Panc1 (cell line): ENCODE measurements at regions not wholly inside any gene's neighbourhood (a gene's known extent, or its start where the extent isn't known, plus 50 kb on each side); places are given as distances from the start of the nearest gene placed in this dataset.

ENCODE experiments used
- ATAC-seq: fragments of 200-7000 bp; cut with Tn5 transposase; 2 replicates; pipeline ENCODE4 v1.9.1; 2020; ENCODE audit warnings: mild to moderate bottlenecking, moderate library complexity
- BruUV-seq: library from RNA; stranded (reverse); fragments of 400-500 nt; replicated peaks from 2 replicates; lab custom pipeline; 2021; lab: Mats Ljungman, UMichigan
- CTCF ChIA-PET: fragments of 300-600 bp; sonication (Branson Sonifier 250); formaldehyde crosslinking; loops from one replicate; lab custom pipeline; 2022; ENCODE audit warnings: antibody characterized with exemption; lab: Charles Lee
- POLR2A ChIA-PET: fragments of 300-600 bp; sonication (Branson Sonifier 250); formaldehyde crosslinking; loops from one replicate; lab custom pipeline; 2022; ENCODE audit warnings: antibody characterized with exemption; lab: Charles Lee
- DNase-seq: peaks from one replicate; pipeline ENCODE4 v3.0.0-alpha.2; 2010; ENCODE audit warnings: low read depth, low spot score
- H3K27ac ChIP-seq: 2 replicates; pipeline ENCODE4 v1.5.1; 2011; ENCODE audit warnings: mild to moderate bottlenecking, low read length, inconsistent platforms
- H3K27me3 ChIP-seq: fragments of 200-500 bp; sonication (Bioruptor generic); 2 replicates; pipeline ENCODE4 v1.6.0; 2014; ENCODE audit warnings: low read length, inconsistent platforms; ENCODE audit not compliant: control insufficient read depth, insufficient read depth
- H3K36me3 ChIP-seq: fragments of 200-500 bp; sonication (Bioruptor generic); 2 replicates; pipeline ENCODE4 v1.5.1; 2014; ENCODE audit warnings: inconsistent platforms, mild to moderate bottlenecking, low read length, moderate library complexity; ENCODE audit not compliant: control insufficient read depth, insufficient read depth
- H3K4me1 ChIP-seq: 2 replicates; pipeline ENCODE4 v1.5.1; 2011; ENCODE audit warnings: inconsistent platforms, mild to moderate bottlenecking, low read length, moderate library complexity; ENCODE audit not compliant: control insufficient read depth, insufficient read depth
- H3K4me3 ChIP-seq, 2 experiments: 2 replicates each; pipeline ENCODE4 v1.5.1; 2011 to 2012; ENCODE audit warnings: low read depth in 2 of 2, low read length in 2 of 2, mild to moderate bottlenecking in 2 of 2, inconsistent platforms in 1 of 2, moderate library complexity in 1 of 2
- H3K9me3 ChIP-seq: fragments of 200-500 bp; sonication (Bioruptor generic); 2 replicates; pipeline ENCODE4 v1.5.1; 2014; ENCODE audit warnings: low read depth, mild to moderate bottlenecking, inconsistent platforms, low read length, moderate library complexity; ENCODE audit not compliant: control insufficient read depth, insufficient read depth
- CTCF ChIP-seq: fragments of 450-650 bp; IDR thresholded peaks from 2 replicates; pipeline ENCODE4 v1.5.1; 2017; ENCODE audit warnings: mild to moderate bottlenecking
- POLR2AphosphoS5 ChIP-seq: IDR thresholded peaks from 2 replicates; pipeline ENCODE4 v1.6.1; 2012; ENCODE audit warnings: mild to moderate bottlenecking, low read depth, low read length, moderate library complexity
- REST ChIP-seq, 2 experiments: IDR thresholded peaks; 2 replicates each; pipeline ENCODE4 v1.6.1; 2011 to 2012; ENCODE audit warnings: low read depth in 2 of 2, control low read depth in 1 of 2, low read length in 1 of 2, mild to moderate bottlenecking in 1 of 2, moderate library complexity in 1 of 2; ENCODE audit not compliant: insufficient read depth in 1 of 2
- SIN3A ChIP-seq: IDR thresholded peaks from 2 replicates; pipeline ENCODE4 v1.6.1; 2012; ENCODE audit warnings: low read depth, mild to moderate bottlenecking, low read length, moderate library complexity, borderline replicate concordance; ENCODE audit not compliant: insufficient read depth
- TCF7L2 ChIP-seq: IDR thresholded peaks from 2 replicates; pipeline ENCODE4 v1.6.1; 2011; ENCODE audit warnings: mild to moderate bottlenecking, low read depth, low read length, inconsistent platforms
- in situ Hi-C: cut with HindIII; loops from 2 replicates; pipeline ENCODE4 v1.10.0; 2016; ENCODE audit warnings: low sequenced_read_pairs, low pct_unique_long_range_greater_than_20kb
- intact Hi-C: fragments of 100-400 bp; cut with micrococcal nuclease; formaldehyde crosslinking; loops from one replicate; pipeline ENCODE4 v1.10.0; 2022; ENCODE audit not compliant: unreplicated experiment

- ATAC-seq (no peak), DNase-seq (no peak)
- POLR2A ChIA-PET = no interaction called here
- Histone ChIP-seq H3K4me3 (no peak overlapping the region), H3K9me3 (no peaks in the 10 kb centered on the region), H3K4me1 (peaks cover 3% of the 10 kb centered on the region), H3K27ac (no peak overlapping the region), H3K36me3 (no peaks in the 10 kb centered on the region), H3K27me3 (no peaks in the 10 kb centered on the region)
- CTCF ChIA-PET = no interaction called here
- BruUV-seq = no TSS peak
- intact Hi-C loops (no loop called here), in situ Hi-C loops (no loop called here)
- TF ChIP-seq SIN3A = no peak
- peak; percentile 9; the same call in 1 of the 2 replicates for TF ChIP-seq CTCF
Measured at GRCh38 chr10:9219860-9220259, 1165.4 kb downstream of the GATA3 start.

GRCh38 chr10:9222917-9223316 is 1168.4 kb downstream of the GATA3 start:
- H3K27me3 ChIP-seq = no peaks in the 10 kb centered on the region
- in situ Hi-C loops = no loop called here
- ATAC-seq = no peak
- intact Hi-C loops = no loop called here
- CTCF ChIA-PET = no interaction called here
- DNase-seq = no peak
- H3K4me3 ChIP-seq = no peak overlapping the region
- H3K9me3 ChIP-seq = no peaks in the 10 kb centered on the region
- no TSS peak for BruUV-seq
- peaks cover 3% of the 10 kb centered on the region for H3K4me1 ChIP-seq
- POLR2A ChIA-PET = no interaction called here
- TF ChIP-seq SIN3A = no peak
- TF ChIP-seq TCF7L2 = no peak
- no peak for TF ChIP-seq REST (IDR thresholded peaks at IDR 0.05; ENCODE audit: insufficient read depth in 1 of 2, low read depth in 2 of 2, low read length in 1 of 2)
- no peak for TF ChIP-seq CTCF
- no peaks in the 10 kb centered on the region for H3K36me3 ChIP-seq
- H3K27ac ChIP-seq = no peak overlapping the region

GRCh38 chr10:9227679-9228365 is 1173.3 kb downstream of the GATA3 start:
- ATAC-seq = no peak
- Histone ChIP-seq H3K9me3 (no peaks in the 10 kb centered on the region), H3K27me3 (no peaks in the 10 kb centered on the region), H3K4me1 (no peaks in the 10 kb centered on the region), H3K36me3 (no peaks in the 10 kb centered on the region), H3K4me3 (no peak overlapping the region), H3K27ac (no peak overlapping the region)
- intact Hi-C loops = no loop called here
- DNase-seq = no peak
- ChIA-PET CTCF (no interaction called here), POLR2A (no interaction called here)
- in situ Hi-C loops = no loop called here
- BruUV-seq = no TSS peak
- no peak for TF ChIP-seq TCF7L2
- no peak for TF ChIP-seq SIN3A
- no peak for TF ChIP-seq REST (IDR thresholded peaks at IDR 0.05; ENCODE audit: insufficient read depth in 1 of 2, low read depth in 2 of 2, low read length in 1 of 2)
- no peak for TF ChIP-seq CTCF
- TF ChIP-seq POLR2AphosphoS5 = no peak
